Left ventricle myocardium superior (tissue), 1 donor: ENCODE measurements at regions not wholly inside any gene's neighbourhood (a gene's known extent, or its start where the extent isn't known, plus 50 kb on each side); places are given as distances from the start of the nearest gene placed in this dataset.

ENCODE experiments used
- ATAC-seq: fragments of 200-7000 bp; cut with Tn5 transposase; one replicate; pipeline ENCODE4 v1.9.1; 2020; ENCODE audit warnings: mild to moderate bottlenecking, moderate library complexity
- DNase-seq: peaks from one replicate; pipeline ENCODE4 v3.0.0-alpha.2; 2020
- intact Hi-C: fragments of 100-400 bp; cut with micrococcal nuclease; formaldehyde crosslinking; loops from one replicate; pipeline ENCODE4 v1.11.0; 2022
- donor health status: DM: no; HTN: yes; CAD: no; lungs with severe emphysema.

DNA sequence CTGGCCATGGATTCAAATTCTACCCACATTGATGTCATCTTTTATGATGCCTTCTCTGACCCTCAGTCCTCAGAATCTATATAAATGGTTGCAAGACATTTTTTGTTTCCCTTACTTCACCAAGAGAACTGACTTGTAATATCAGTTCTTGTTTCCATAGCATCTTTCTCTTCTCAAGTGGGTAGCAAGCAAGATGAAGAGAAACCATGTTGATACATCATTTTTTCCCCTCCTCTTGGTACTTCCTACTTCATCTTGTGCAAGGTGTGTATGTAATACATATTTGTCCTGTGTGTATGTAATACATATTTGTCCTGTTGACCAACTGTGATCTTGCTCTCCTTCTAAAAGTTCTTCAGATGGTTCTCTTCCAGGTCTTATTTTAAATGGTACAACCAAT, 348.6 kb downstream of the PTEN start:
- intact Hi-C loops, result no loop called here
- no peak for ATAC-seq
- no peak for DNase-seq

GRCh38 chr10:88213065-88213605, 349.7 kb downstream of the PTEN start:
- intact Hi-C loops, result no loop called here
- ATAC-seq (no peak), DNase-seq (no peak)

DNA sequence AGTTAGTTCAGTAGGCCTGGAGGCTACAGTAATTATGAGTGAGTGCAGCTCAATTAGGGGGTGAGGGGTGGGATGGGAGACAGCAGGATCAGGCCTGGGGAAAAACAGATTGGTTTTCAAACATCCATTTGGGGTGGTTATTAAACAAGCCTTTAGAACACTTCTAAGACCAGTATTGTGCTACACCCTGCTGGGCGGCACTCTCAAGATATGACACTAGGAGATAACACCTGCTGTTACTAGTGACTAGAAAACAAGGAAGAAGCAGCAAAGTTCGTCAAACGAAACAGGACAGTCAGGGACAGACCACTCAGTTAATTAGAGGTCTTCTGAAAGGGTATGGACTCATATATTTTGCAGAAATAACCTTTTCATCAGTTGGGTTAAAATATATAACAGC, 353.6 kb downstream of the PTEN start:
- intact Hi-C loops, result no loop called here
- DNase-seq, result no peak
- no peak for ATAC-seq

DNA sequence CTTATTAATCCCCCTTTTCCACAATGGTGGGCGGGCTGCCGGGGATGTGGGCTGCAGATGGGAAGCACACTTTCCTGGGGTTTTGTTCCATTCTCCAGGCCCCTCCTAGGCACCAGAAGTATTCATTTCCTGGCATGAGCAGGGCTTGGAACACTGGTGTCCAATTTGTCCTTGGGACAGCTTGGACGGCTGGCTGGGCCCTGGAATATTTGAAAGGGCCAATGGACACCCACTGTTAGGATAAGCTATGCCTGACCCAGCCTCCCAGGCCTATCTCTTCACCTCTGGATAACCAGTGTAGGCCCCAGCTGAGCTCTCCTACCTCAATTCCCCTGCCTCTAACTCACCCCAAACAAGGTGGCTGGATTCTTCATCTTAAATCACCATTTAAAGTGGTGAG, 354.9 kb downstream of the PTEN start:
- ATAC-seq (peak; percentile 22), DNase-seq (no peak)
- intact Hi-C loops, result no loop called here

- no peak for DNase-seq
- intact Hi-C loops, result no loop called here
These were observed 356.3 kb downstream of the PTEN start for GRCh38 chr10:88219753-88220152.

DNA sequence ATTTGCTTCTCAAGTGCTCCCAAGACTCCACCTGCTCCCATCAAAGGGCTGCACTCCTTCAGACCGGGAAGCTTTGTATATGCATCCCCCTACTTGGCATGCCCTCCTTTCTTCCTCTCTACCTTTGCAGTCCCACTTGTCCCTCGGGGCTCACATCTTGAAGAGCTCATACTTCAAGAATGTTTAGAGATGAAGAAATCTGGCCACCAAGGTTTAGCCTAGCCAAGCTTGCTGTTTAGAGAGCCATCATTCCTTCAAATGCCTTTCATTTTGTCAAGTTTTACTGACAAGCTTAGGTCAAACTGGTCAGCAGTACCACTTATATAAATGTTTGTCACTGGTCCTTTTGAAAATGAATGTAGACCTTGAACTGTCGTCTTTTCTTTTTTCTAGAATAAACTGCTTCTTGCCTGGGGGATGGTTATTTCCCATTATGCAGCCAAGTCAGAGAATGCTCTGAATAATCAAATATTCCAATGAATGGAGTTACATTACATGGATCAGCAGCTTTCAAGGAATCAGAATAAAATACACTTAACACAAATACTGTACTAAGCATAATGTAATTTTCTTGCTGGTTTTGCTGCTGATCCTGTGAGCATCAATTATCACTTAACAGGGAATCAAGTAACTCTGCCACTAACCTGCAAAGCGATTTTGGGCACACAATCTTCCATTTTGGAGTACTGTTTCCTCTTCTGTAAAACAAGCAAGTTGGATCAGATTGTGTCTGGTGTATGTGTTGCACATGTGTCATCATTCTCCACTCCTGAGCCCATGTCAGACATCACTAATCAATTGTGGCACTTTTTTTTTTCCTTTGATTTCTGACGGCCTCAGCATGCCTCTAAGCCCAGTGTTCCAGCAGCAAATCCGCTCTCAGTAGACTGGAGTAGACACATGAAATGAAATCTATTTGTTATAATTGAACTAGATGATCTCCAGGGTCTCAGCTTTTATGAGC, 357.9 kb downstream of the PTEN start:
- DNase-seq, result no peak
- intact Hi-C loops, result no loop called here

More at GRCh38 chr10:88219753-88220152, 356.3 kb downstream of the PTEN start:
- no peak for ATAC-seq

DNA sequence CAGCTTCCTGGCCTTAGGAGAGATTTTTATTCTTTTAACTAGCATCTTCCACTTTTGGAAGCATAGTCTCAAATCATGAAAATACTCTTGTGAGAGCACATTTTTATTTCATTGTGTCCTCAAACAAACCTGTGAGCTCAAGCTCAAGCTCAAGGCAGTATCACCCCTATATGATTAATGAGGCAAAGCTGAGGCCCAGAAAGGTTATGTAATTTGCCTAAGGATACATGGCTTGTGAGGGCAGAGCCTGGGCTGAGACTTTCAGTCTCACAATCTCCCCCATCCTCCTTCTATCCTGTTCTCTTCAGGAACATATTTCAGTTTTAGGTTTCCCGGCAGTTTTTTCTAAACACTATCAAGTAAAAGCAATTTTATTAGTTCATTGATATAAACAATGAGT, 359.5 kb downstream of the PTEN start:
- ATAC-seq, result no peak
- no peak for DNase-seq
- intact Hi-C loops, result no loop called here

More for the DNA sequence above, 357.9 kb downstream of the PTEN start:
- no peak for ATAC-seq
